GM18502 (cell line): ENCODE measurements at regions not wholly inside any gene's neighbourhood (a gene's known extent, or its start where the extent isn't known, plus 50 kb on each side); places are given as distances from the start of the nearest gene placed in this dataset.

Source experiments
- ATAC-seq: cut with Tn5 transposase; IDR thresholded peaks from one replicate; pipeline ENCODE4 v1.9.1; 2021; ENCODE audit warnings: mild to moderate bottlenecking; ENCODE audit not compliant: unreplicated experiment, poor library complexity

GRCh38 chr2:10984418-10985135 lies 72.8 kb downstream of the KCNF1 start:
- no peak for ATAC-seq

- no peak for ATAC-seq
These were observed 73.5 kb downstream of the KCNF1 start for GRCh38 chr2:10985260-10985659.

DNA sequence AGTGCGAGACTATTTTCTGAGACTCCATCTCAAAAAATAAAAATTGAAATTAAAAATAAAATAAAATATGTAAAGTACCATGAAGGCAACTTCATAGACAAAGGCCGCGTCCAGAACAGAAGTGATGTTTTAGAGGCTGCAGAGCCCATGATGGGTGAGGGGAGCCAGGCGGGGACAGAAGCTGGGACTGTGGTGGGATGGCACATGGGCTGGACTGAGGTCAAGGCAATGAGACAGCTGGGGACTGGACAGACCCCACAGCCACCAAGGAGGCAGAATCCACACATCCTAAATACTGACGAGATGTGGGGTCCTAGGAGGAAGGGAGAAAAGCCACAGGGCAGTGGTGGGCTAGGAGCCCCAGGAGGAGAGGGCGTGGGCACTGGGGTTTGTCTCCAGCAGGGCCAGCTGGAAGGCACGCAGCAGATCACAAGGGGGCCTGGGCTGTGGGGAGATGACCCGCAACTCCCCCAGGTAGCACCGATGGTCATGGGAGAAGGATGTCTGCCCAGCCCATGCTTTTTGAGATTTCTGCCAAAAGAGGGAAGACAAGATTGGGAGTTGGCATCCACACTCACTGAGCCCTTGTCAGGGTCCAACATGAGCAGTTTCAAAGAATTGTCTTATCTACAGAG lies 74.3 kb downstream of the KCNF1 start:
- no peak for ATAC-seq

DNA sequence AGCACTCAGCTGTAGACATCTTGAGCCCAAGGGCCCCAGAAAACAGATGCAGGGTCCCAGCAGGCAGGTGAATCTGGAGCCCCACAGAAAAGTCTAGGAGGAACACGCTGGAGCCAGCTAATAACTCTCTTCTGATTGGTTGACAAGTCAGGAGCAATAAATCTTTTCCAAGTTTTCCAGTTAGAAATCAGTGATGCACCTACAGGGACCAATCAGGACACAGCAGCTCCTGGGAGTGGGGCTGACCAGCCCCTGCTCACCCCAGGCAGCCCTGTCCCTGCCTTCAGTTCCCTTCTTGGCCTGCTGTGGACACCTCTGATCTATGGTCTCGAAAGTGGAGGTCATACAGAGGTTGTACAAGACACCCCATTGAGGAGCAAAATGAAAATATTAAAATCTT lies 75.7 kb downstream of the KCNF1 start:
- no peak for ATAC-seq

- ATAC-seq: no peak
These were observed 76.1 kb downstream of the KCNF1 start for GRCh38 chr2:10987861-10988260.

- no peak for ATAC-seq
These were observed 77.4 kb downstream of the KCNF1 start for GRCh38 chr2:10989151-10989550.

DNA sequence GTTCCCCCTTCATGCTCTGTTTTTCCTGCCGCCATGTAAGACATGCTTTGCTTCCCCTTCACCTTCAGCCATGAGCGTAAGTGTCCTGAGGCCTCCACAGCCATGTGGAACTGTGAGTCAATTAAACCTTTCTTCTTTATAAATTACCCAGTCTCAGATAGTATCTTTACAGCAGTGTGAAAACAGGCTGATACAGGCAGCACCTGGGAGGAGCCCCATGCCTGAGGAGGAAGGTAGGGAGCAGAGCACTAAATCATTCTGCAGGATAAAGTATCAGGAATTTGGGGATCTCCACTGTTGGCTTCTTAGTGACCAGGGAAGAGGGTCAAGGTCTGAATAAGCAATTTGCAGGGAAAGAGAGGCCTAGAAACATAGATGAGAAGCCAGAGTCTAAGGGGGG lies 78.0 kb downstream of the KCNF1 start:
- ATAC-seq: no peak

DNA sequence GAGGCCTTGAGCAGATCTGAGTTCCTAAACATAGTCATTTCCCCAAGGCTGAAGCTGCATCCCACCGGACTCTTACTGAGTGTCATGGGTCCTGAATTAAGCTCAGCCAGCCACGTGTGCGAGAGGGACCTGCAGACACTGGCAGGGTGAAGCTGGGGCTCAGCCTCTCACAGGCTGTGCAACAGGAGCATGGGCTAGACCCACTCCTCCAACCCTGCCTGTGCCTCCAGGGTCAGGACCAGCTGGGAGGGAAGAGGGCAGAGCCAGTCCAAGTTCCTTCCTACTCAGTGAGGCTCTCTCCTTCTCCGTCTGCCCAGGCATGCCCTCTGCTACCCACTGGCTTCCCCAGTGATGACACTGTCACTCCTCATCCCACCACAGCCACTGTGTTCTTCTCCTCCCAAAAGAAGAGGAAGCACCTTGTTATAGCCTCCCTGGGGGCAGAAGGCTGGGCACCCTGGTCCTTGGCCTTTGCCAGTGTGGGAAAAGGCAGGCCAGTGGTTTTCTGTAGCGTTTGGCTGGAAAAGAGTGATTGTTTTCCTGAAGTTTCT lies 78.9 kb downstream of the KCNF1 start:
- no peak for ATAC-seq

DNA sequence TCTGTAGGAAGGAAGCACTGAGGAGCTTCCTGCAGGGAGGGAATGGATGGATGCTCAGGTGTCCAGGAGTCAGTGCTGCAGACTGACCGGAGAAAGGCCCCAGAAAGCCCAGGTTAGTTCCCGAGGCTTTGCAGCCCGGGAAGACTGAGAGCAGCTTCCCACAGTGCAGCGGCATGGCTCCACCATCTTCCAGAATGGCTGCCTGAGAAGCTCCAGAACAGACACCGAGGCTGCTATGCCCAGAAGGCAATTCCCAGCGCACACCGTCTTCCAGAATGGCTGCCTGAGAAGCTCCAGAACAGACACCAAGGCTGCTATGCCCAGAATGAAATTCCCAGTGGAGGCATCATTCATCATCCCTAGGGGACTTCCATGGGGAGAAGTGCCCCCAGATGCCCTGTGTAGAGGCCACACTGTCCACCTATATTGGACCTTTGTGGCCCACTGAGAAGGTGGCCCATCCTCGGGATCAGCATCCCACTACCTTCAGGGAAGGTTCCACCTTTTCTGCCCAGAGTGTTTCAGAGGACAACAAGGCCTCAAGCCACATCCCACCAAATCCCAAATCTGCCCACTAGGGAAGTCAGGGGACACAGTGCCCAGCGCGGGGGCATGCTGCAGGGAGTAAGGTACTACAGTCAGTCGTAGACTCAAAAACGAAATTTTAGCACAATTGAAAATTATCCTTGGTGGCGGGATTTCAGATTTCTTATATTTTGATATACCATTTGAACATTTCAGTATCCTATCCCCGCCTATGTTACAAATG lies 80.5 kb downstream of the KCNF1 start:
- no peak for ATAC-seq

DNA sequence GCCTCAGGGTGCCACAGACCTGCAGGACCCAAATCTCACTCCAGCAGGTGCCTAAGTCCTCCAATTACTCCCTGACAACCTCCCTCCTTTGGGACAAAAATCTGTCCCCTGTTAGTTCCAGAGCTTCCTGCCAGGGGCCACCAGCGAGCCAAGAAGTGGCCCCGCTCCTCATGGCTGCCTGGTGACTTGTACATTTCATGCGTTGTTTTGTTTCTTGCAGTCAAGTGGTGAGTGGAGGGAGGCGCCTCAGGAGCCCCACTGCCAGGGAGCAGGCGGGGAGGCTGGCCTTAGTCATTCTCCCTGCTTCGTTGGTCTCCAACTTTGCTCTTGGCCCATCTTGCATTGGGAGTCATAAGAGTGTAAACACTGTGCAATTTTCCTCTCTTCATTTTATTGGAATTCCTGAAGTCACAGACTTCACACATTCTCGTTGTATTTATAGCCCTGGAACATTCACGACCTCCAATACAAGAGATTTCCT lies 81.3 kb downstream of the KCNF1 start:
- no peak for ATAC-seq

DNA sequence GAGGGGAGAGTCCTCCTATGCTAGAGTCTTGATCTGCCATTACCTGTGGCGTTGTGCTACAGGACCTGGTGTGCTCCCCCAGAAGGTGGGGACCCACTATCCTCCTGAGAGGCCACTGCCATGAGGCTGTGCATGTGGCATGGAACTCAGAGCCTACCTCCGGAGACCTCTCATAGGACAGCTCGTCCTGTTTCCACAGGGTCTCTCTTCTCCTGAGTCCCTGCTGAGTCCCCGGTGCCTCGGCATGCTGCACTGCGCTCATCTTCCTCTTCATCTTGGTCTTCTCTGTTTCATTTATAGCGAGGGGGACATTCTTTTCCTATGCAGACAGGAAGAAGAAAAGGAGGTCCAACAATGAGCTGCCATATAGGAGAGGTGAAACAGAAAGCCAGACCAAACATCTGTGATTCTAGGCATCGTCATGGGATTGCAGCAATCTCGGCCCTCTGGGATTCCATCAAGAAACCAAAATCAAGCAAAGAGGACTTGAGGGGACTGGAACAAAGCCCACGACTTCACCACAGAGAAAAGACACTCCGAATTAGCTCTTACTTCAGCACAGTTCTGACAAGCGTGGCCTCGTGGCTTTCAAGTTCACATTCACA lies 83.7 kb downstream of the KCNF1 start:
- ATAC-seq: no peak

- ATAC-seq: no peak
These were observed 92.5 kb downstream of the KCNF1 start for GRCh38 chr2:11004199-11004598.

GRCh38 chr2:11005032-11005431 lies 93.3 kb downstream of the KCNF1 start:
- ATAC-seq: no peak

GRCh38 chr2:11006191-11006590 lies 94.5 kb downstream of the KCNF1 start:
- ATAC-seq: no peak

DNA sequence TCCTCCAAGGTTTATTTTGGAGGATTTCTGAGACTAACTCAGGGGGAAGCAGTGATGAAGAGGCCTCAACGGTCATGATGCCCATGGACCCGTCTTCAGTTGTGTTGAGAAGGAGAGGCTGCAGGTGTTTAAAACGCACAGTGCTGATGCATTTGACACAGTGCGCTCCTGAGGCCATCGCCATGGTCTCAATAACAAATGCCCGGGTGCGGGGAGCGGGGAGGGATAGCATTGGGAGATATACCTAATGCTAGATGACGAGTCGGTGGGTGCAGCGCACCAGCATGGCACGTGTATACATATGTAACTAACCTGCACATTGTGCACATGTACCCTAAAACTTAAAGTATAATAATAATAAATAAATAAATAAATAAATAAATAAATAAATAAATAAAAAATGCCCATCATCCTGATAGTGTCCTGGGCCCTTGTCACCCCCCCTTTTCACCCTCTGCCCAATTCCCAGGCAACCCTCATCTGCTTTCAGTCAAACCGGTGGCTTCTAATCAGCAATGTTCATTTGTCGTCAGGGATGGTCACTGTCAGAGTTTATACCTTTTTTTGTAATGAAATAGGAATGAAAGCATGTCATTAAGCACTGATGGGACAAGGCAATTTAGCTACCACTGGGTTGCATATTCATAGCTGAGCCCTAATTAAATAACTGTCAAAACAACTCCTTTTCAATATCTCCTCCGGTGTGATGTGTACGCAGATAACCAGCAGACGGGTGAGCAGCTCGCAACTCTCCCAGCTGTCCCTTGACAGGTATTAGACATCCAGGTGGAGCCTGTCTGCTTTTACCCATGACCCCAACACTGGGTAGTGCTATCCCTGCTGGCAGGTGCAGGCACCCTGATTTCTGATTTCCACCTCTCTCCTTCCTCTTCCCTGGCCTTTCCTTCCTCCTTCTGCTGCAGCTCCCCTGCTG lies 95.9 kb downstream of the KCNF1 start:
- ATAC-seq: no peak

GRCh38 chr2:11008773-11009172 lies 97.0 kb downstream of the KCNF1 start:
- no peak for ATAC-seq

GRCh38 chr2:11009176-11009575 lies 97.4 kb downstream of the KCNF1 start:
- no peak for ATAC-seq

DNA sequence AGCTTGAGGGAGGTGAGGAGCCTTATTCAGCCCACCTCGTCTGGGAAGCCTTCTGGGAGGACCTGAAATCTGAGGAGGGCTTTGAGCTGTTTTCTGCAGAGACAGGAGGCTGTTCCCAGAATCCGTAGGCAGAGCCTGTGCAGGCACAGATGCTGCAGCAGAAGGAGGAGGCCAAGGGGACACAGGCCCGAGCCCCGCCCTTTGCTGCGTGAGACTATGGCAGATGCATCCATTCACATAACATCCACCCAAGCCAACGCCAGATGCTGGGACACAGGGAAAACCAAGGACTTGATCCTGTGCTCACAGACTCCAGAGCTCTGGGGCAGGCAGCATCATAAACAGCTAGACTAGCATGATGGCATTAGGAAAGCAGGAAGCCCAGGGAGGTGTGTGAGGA lies 98.2 kb downstream of the KCNF1 start:
- no peak for ATAC-seq

- no peak for ATAC-seq
These were observed 99.6 kb downstream of the KCNF1 start for GRCh38 chr2:11011359-11011758.
